GM18507 (cell line): ENCODE measurements at regions not wholly inside any gene's neighbourhood (a gene's known extent, or its start where the extent isn't known, plus 50 kb on each side); places are given as distances from the start of the nearest gene placed in this dataset.
"Not testable (repeated sequence)": the region's sequence is repeated elsewhere in the genome, so short reads cannot be mapped to it uniquely, and the experiment has no call there.

Experiments used
- DNase-seq: peaks from one replicate; pipeline ENCODE4 v3.0.0; 2011; ENCODE audit warnings: low read depth; ENCODE audit not compliant: insufficient read length; ENCODE audit errors: extremely low spot score
- FAIRE-seq: peaks from 2 replicates; lab custom pipeline; 2011; peaks lifted over from hg19 to GRCh38; lab: Jason Lieb, UNC

- DNase-seq: no peak
These were observed 316.4 kb upstream of the ID2 start for GRCh38 chr2:8365331-8365910.

GRCh38 chr2:8367833-8368232 lies 314.0 kb upstream of the ID2 start:
- DNase-seq (no peak), FAIRE-seq (no peak)

More at GRCh38 chr2:8365331-8365910, 316.4 kb upstream of the ID2 start:
- FAIRE-seq: no peak

GRCh38 chr2:8368463-8368862 lies 313.4 kb upstream of the ID2 start:
- DNase-seq (no peak), FAIRE-seq (peak; percentile 29)

- FAIRE-seq: no peak
- DNase-seq: no peak
These were observed 312.3 kb upstream of the ID2 start for GRCh38 chr2:8369522-8369921.

- no peak for FAIRE-seq
These were observed 311.5 kb upstream of the ID2 start for GRCh38 chr2:8370258-8370802.

GRCh38 chr2:8371653-8372052 lies 310.2 kb upstream of the ID2 start:
- DNase-seq: no peak
- FAIRE-seq: no peak

More at GRCh38 chr2:8370258-8370802, 311.5 kb upstream of the ID2 start:
- no peak for DNase-seq

GRCh38 chr2:8374782-8375181 lies 307.1 kb upstream of the ID2 start:
- no peak for FAIRE-seq

GRCh38 chr2:8376603-8377410 lies 305.0 kb upstream of the ID2 start:
- no peak for DNase-seq
- peak; percentile 5 for FAIRE-seq

More at GRCh38 chr2:8374782-8375181, 307.1 kb upstream of the ID2 start:
- DNase-seq: no peak

GRCh38 chr2:8378016-8378810 lies 303.6 kb upstream of the ID2 start:
- peak; percentile 94 for FAIRE-seq

GRCh38 chr2:8379128-8379527 lies 302.7 kb upstream of the ID2 start:
- FAIRE-seq: no peak
- no peak for DNase-seq

More at GRCh38 chr2:8378016-8378810, 303.6 kb upstream of the ID2 start:
- peak; percentile 18 for DNase-seq

GRCh38 chr2:8379549-8379948 lies 302.3 kb upstream of the ID2 start:
- FAIRE-seq: no peak

GRCh38 chr2:8380026-8380425 lies 301.8 kb upstream of the ID2 start:
- FAIRE-seq (peak; percentile 75), DNase-seq (no peak)

More at GRCh38 chr2:8379549-8379948, 302.3 kb upstream of the ID2 start:
- DNase-seq: no peak

GRCh38 chr2:8380566-8380965 lies 301.3 kb upstream of the ID2 start:
- peak; percentile 75 for FAIRE-seq

GRCh38 chr2:8382485-8382884 lies 299.4 kb upstream of the ID2 start:
- DNase-seq: no peak
- no peak for FAIRE-seq

More at GRCh38 chr2:8380566-8380965, 301.3 kb upstream of the ID2 start:
- no peak for DNase-seq

GRCh38 chr2:8386748-8387147 lies 295.1 kb upstream of the ID2 start:
- not testable (repeated sequence) for DNase-seq, FAIRE-seq

GRCh38 chr2:8388781-8389180 lies 293.1 kb upstream of the ID2 start:
- FAIRE-seq: peak; percentile 78
- DNase-seq: no peak

GRCh38 chr2:8389431-8390108 lies 292.3 kb upstream of the ID2 start:
- DNase-seq (no peak), FAIRE-seq (peak; percentile 71)

- DNase-seq: no peak
- no peak for FAIRE-seq
These were observed 290.7 kb upstream of the ID2 start for GRCh38 chr2:8391126-8391525.

- no peak for DNase-seq
- FAIRE-seq: no peak
These were observed 290.3 kb upstream of the ID2 start for GRCh38 chr2:8391584-8391983.
